ENCODE measurements at regions not wholly inside any gene's neighbourhood (a gene's known extent, or its start where the extent isn't known, plus 50 kb on each side); places are given as distances from the start of the nearest gene placed in this dataset.

- intact Hi-C loops (cut with micrococcal nuclease; ENCODE audit: unreplicated experiment) = no loop called here
- Histone ChIP-seq H3K36me3 (ENCODE audit: low read depth) (no peaks in the 10 kb centered on the region), H3K4me1 (replicated peaks; ENCODE audit: insufficient read depth) (no peaks in the 10 kb centered on the region), H3K9me3 (ENCODE audit: insufficient read depth, low read depth) (no peaks in the 10 kb centered on the region), H3K27ac (no peak overlapping the region), H3K4me3 (no peak overlapping the region), H3K9me2 (ENCODE audit: insufficient read depth) (no peaks in the 10 kb centered on the region), H3K27me3 (ENCODE audit: insufficient read depth, low read depth) (no peaks in the 10 kb centered on the region), H3K79me2 (ENCODE audit: low read depth) (no peaks in the 10 kb centered on the region), H4K20me1 (ENCODE audit: insufficient read depth) (no peaks in the 10 kb centered on the region), H3F3A (ENCODE audit: insufficient read depth, low read depth) (no peaks in the 10 kb centered on the region), H2AFZ (no peak overlapping the region), H3K4me2 (no peak overlapping the region)
- no peak for DNase-seq
- CTCF ChIA-PET = no interaction called here
- TF ChIP-seq CTCF (conservative IDR thresholded peaks at IDR 0.05) = no peak
- TF ChIP-seq EZH2 (IDR thresholded peaks at IDR 0.05; ENCODE audit: low read depth) = no peak
- POLR2A ChIA-PET (ENCODE audit: unreplicated experiment) = no interaction called here
- no TSS peak for BruUV-seq (replicated peaks)
Measured at GRCh38 chr4:11910812-11911211, 482.1 kb upstream of the HS3ST1 start.

GRCh38 chr4:11908712-11909111, 480.0 kb upstream of the HS3ST1 start:
- TF ChIP-seq CTCF (conservative IDR thresholded peaks at IDR 0.05) (no peak), EZH2 (IDR thresholded peaks at IDR 0.05; ENCODE audit: low read depth) (no peak)
- intact Hi-C loops (cut with micrococcal nuclease; ENCODE audit: unreplicated experiment) = no loop called here
- H2AFZ ChIP-seq = no peak overlapping the region
- no peaks in the 10 kb centered on the region for H4K20me1 ChIP-seq (ENCODE audit: insufficient read depth)
- POLR2A ChIA-PET (ENCODE audit: unreplicated experiment) = no interaction called here
- H3K79me2 ChIP-seq (ENCODE audit: low read depth) = no peaks in the 10 kb centered on the region
- BruUV-seq (replicated peaks) = no TSS peak
- H3K36me3 ChIP-seq (ENCODE audit: low read depth) = no peaks in the 10 kb centered on the region
- DNase-seq = no peak
- H3K27ac ChIP-seq = no peak overlapping the region
- no peaks in the 10 kb centered on the region for H3K9me2 ChIP-seq (ENCODE audit: insufficient read depth)
- no peaks in the 10 kb centered on the region for H3K27me3 ChIP-seq (ENCODE audit: insufficient read depth, low read depth)
- H3K4me1 ChIP-seq (replicated peaks; ENCODE audit: insufficient read depth) = no peaks in the 10 kb centered on the region
- no peaks in the 10 kb centered on the region for H3F3A ChIP-seq (ENCODE audit: insufficient read depth, low read depth)
- H3K4me2 ChIP-seq = no peak overlapping the region
- CTCF ChIA-PET = no interaction called here
- no peak overlapping the region for H3K4me3 ChIP-seq
- no peaks in the 10 kb centered on the region for H3K9me3 ChIP-seq (ENCODE audit: insufficient read depth, low read depth)

- Histone ChIP-seq H3K27me3 (ENCODE audit: insufficient read depth, low read depth) (no peaks in the 10 kb centered on the region), H3K4me2 (no peak overlapping the region), H3K36me3 (ENCODE audit: low read depth) (no peaks in the 10 kb centered on the region), H3K27ac (no peak overlapping the region), H3K9me2 (ENCODE audit: insufficient read depth) (no peaks in the 10 kb centered on the region), H3K4me1 (replicated peaks; ENCODE audit: insufficient read depth) (no peaks in the 10 kb centered on the region), H3K79me2 (ENCODE audit: low read depth) (no peaks in the 10 kb centered on the region), H4K20me1 (ENCODE audit: insufficient read depth) (no peaks in the 10 kb centered on the region), H3F3A (ENCODE audit: insufficient read depth, low read depth) (no peaks in the 10 kb centered on the region), H2AFZ (no peak overlapping the region), H3K9me3 (ENCODE audit: insufficient read depth, low read depth) (no peaks in the 10 kb centered on the region), H3K4me3 (no peak overlapping the region)
- ChIA-PET POLR2A (ENCODE audit: unreplicated experiment) (no interaction called here), CTCF (no interaction called here)
- TF ChIP-seq CTCF (conservative IDR thresholded peaks at IDR 0.05) (no peak), EZH2 (IDR thresholded peaks at IDR 0.05; ENCODE audit: low read depth) (no peak)
- DNase-seq = no peak
- no TSS peak for BruUV-seq (replicated peaks)
- intact Hi-C loops (cut with micrococcal nuclease; ENCODE audit: unreplicated experiment) = no loop called here
Measured at GRCh38 chr4:11908205-11908604, 479.5 kb upstream of the HS3ST1 start.

Measured in PC-9 (cell line).